ENCODE measurements at regions not wholly inside any gene's neighbourhood (a gene's known extent, or its start where the extent isn't known, plus 50 kb on each side); places are given as distances from the start of the nearest gene placed in this dataset.
"Not testable (repeated sequence)": the region's sequence is repeated elsewhere in the genome, so short reads cannot be mapped to it uniquely, and the experiment has no call there.

- intact Hi-C loops (cut with DNase I) = no loop called here
- DNase-seq = no peak
- Histone ChIP-seq H3K9me3 (no peaks in the 10 kb centered on the region), H3K36me3 (no peaks in the 10 kb centered on the region), H3K4me1 (no peaks in the 10 kb centered on the region), H3K27me3 (peaks cover 0 to 6% (median 0%) of the 10 kb centered on the region in 4 donors), H3K27ac (no peak overlapping the region), H3K4me3 (no peak overlapping the region)
- 76 to 77% methylated on average over 3 of the region's 3 CpGs for WGBS, 2 donors
- no peak for TF ChIP-seq POLR2A (IDR thresholded peaks at IDR 0.05)
- TF ChIP-seq CTCF (IDR thresholded peaks at IDR 0.05) = no peak
Measured at GRCh38 chr7:55308186-55308929, 56.8 kb upstream of the LANCL2 start.

- WGBS, 2 donors = 74 to 85% methylated on average over 16 to 17 of the region's 17 CpGs
- intact Hi-C loops (cut with DNase I) = no loop called here
- no peak for DNase-seq
- TF ChIP-seq CTCF (IDR thresholded peaks at IDR 0.05) (no peak), POLR2A (IDR thresholded peaks at IDR 0.05) (no peak)
- Histone ChIP-seq H3K4me3 (no peak overlapping the region), H3K4me1 (no peaks in the 10 kb centered on the region), H3K27me3 (peaks cover 0 to 5% (median 0%) of the 10 kb centered on the region in 4 donors), H3K27ac (no peak overlapping the region), H3K9me3 (no peaks in the 10 kb centered on the region), H3K36me3 (no peaks in the 10 kb centered on the region)
Measured at GRCh38 chr7:55309040-55309991, 55.8 kb upstream of the LANCL2 start.

GRCh38 chr7:55310287-55311025 is 54.7 kb upstream of the LANCL2 start:
- Histone ChIP-seq H3K9me3 (no peaks in the 10 kb centered on the region), H3K27me3 (peaks cover 0 to 5% (median 0%) of the 10 kb centered on the region in 4 donors), H3K27ac (no peak overlapping the region), H3K36me3 (no peaks in the 10 kb centered on the region), H3K4me3 (no peak overlapping the region), H3K4me1 (no peaks in the 10 kb centered on the region)
- intact Hi-C loops (cut with DNase I) = no loop called here
- TF ChIP-seq POLR2A (IDR thresholded peaks at IDR 0.05) (no peak), CTCF (IDR thresholded peaks at IDR 0.05) (no peak)
- no peak for DNase-seq
- 72 to 74% methylated on average over 8 of the region's 8 CpGs for WGBS, 2 donors

- H3K27ac ChIP-seq; DNase-seq; intact Hi-C loops (cut with DNase I); H3K27me3 ChIP-seq; H3K4me1 ChIP-seq; H3K9me3 ChIP-seq; H3K4me3 ChIP-seq; H3K36me3 ChIP-seq: not testable (repeated sequence)
- WGBS, 2 donors = no CpG with 5 or more reads among the region's 27 CpGs
Measured at GRCh38 chr7:55311892-55312291, 53.2 kb upstream of the LANCL2 start.

GRCh38 chr7:55313671-55314070 is 51.5 kb upstream of the LANCL2 start:
- H3K4me1 ChIP-seq; H3K36me3 ChIP-seq; H3K4me3 ChIP-seq; H3K9me3 ChIP-seq; DNase-seq; intact Hi-C loops (cut with DNase I); H3K27me3 ChIP-seq; H3K27ac ChIP-seq: not testable (repeated sequence)
- 78 to 91% methylated on average over 5 of the region's 5 CpGs for WGBS, 2 donors
